GM12891 (cell line): ENCODE measurements at regions not wholly inside any gene's neighbourhood (a gene's known extent, or its start where the extent isn't known, plus 50 kb on each side); places are given as distances from the start of the nearest gene placed in this dataset.

Source experiments
- PAX5 ChIP-seq: IDR thresholded peaks from 2 replicates; pipeline ENCODE4 v1.6.1; 2011; ENCODE audit warnings: low read length, moderate library complexity, mild to moderate bottlenecking; ENCODE audit not compliant: insufficient read depth, severe bottlenecking
- POLR2A ChIP-seq: IDR thresholded peaks from 2 replicates; pipeline ENCODE4 v1.6.1; 2011; ENCODE audit warnings: low read depth, low read length, control low read depth
- POLR2AphosphoS5 ChIP-seq: IDR thresholded peaks from 2 replicates; pipeline ENCODE4 v1.6.1; 2011; ENCODE audit warnings: low read depth, low read length, control low read depth
- POU2F2 ChIP-seq: IDR thresholded peaks from 2 replicates; pipeline ENCODE4 v1.6.1; 2011; ENCODE audit warnings: low read depth, mild to moderate bottlenecking, control low read depth, low read length, moderate library complexity
- SPI1 ChIP-seq: IDR thresholded peaks from 2 replicates; pipeline ENCODE4 v1.6.1; 2011; ENCODE audit warnings: low read depth, low read length, control low read depth
- TAF1 ChIP-seq: IDR thresholded peaks from 2 replicates; pipeline ENCODE4 v1.6.1; 2011; ENCODE audit warnings: low read depth, low read length, control low read depth

- TF ChIP-seq POLR2A (no peak), POLR2AphosphoS5 (no peak), SPI1 (no peak), TAF1 (no peak), PAX5 (no peak), POU2F2 (no peak)
Measured at GRCh38 chrY:12553909-12554308, 147.1 kb upstream of the USP9Y start.
